ENCODE measurements at regions not wholly inside any gene's neighbourhood (a gene's known extent, or its start where the extent isn't known, plus 50 kb on each side); places are given as distances from the start of the nearest gene placed in this dataset.

DNA sequence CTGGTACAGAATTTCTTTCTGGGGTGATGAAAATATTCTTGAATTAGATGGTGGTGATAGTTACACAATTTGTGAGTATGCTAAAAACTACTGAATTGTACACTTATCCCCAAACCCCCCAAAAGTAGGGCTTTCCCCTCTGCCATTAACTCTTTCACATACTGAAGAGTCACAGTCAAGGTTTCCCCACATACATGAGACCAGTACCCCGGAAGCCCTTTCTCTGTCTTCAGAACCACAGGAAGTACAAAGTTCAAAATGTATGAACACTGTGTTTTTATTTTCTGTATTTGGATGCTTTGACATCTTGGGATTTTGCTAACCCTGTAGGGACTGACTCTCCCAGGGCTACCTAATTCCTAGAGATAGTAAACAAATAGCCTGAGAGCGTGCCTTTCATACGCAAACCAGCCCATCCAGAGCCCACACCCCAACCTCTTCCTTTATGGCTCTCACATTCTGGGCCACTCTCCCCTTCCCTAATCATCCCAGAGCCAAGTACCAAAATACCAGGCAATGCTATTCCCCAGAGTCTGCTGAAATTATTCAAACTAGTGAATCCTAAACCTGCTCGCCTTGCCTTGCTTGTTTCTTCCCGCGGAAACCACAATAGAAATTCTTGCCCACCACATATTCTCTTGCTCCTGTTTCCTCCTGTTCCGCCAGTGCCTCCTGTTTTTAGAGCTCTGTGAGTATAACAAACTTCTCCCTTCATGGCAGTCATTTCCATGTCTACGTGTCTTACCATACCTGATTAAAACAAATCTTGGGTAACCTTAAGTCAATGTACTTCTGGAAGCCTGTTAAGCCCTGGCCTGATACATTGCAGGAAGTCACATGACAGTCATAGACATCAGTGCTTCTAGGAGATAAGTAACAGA, 524.8 kb downstream of the FUT8 start:
- DNase-seq (ENCODE audit: low spot score) = peak; percentile 56
- H3K27ac ChIP-seq (ENCODE audit: low read depth) = peak overlapping the region; percentile 21; the same call in 1 of the 2 replicates
- H3K9me2 ChIP-seq (ENCODE audit: insufficient read depth) = peaks cover 4% of the 10 kb centered on the region; the same call in 1 of the 2 replicates
- H3K27ac Mint-ChIP-seq = no peak overlapping the region; the same call in 1 of the 2 replicates
- H3K27me3 Mint-ChIP-seq (ENCODE audit: insufficient read depth, low read depth, poor library complexity) = no peaks in the 10 kb centered on the region
- H3K36me3 ChIP-seq (ENCODE audit: insufficient read depth) = no peaks in the 10 kb centered on the region
- no peaks in the 10 kb centered on the region for H3K9me3 Mint-ChIP-seq
- no peak overlapping the region for H3K4me3 ChIP-seq
- H3K27me3 ChIP-seq (ENCODE audit: insufficient read depth) = no peaks in the 10 kb centered on the region
- H4K20me1 ChIP-seq (replicated peaks; ENCODE audit: insufficient read depth) = no peaks in the 10 kb centered on the region
- peaks cover 18% of the 10 kb centered on the region for H3K4me1 ChIP-seq (ENCODE audit: insufficient read depth)
- H3K4me3 Mint-ChIP-seq = no peak overlapping the region
- H3K36me3 Mint-ChIP-seq (ENCODE audit: low read depth) = no peaks in the 10 kb centered on the region; the same call in 2 of the 3 replicates
- peak overlapping the region; percentile 33; the same call in 1 of the 2 replicates for H3K4me2 ChIP-seq
- peaks cover 37% of the 10 kb centered on the region for H3K4me1 Mint-ChIP-seq
- H3F3A ChIP-seq (replicated peaks; ENCODE audit: low read depth) = no peaks in the 10 kb centered on the region
- no peak for TF ChIP-seq EZH2phosphoT487 (IDR thresholded peaks at IDR 0.05; ENCODE audit: unreplicated experiment)
- TF ChIP-seq STAT1 (IDR thresholded peaks at IDR 0.05; ENCODE audit: unreplicated experiment) = no peak
- no peak for TF ChIP-seq ZNF114 (CRISPR knock-in tag; IDR thresholded peaks at IDR 0.05)
- TF ChIP-seq EZH2 (IDR thresholded peaks at IDR 0.05; ENCODE audit: low read depth, unreplicated experiment) = no peak
- ATAC-seq = peak; percentile 85
- peak overlapping the region; percentile 33; the same call in 1 of the 2 replicates for H2AFZ ChIP-seq
- H3K79me2 ChIP-seq (replicated peaks; ENCODE audit: insufficient read depth) = no peaks in the 10 kb centered on the region

DNA sequence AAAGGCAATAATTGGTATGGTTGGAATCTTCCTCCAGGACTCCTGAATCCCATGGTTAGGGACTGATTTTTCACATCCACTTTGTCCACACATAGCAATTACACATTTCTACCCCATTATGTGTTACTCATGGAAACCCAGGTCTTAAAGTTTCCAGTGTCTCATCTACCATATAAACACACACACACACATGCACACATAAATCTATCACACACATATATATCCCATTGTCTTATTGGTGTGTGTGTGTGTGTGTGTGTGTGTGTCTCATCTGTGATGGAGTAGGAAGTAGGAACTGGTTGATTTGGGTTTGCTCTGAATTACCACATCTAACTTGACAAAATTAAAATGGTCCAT, 525.4 kb downstream of the FUT8 start:
- H3K27ac ChIP-seq (ENCODE audit: low read depth) = peak overlapping the region; percentile 21; the same call in 1 of the 2 replicates
- Mint-ChIP-seq H3K4me1 (peaks cover 37% of the 10 kb centered on the region), H3K27ac (no peak overlapping the region), H3K36me3 (ENCODE audit: low read depth) (no peaks in the 10 kb centered on the region; the same call in 2 of the 3 replicates), H3K4me3 (no peak overlapping the region), H3K27me3 (ENCODE audit: insufficient read depth, low read depth, poor library complexity) (no peaks in the 10 kb centered on the region), H3K9me3 (no peaks in the 10 kb centered on the region)
- H3K4me3 ChIP-seq = no peak overlapping the region
- no peaks in the 10 kb centered on the region for H3F3A ChIP-seq (replicated peaks; ENCODE audit: low read depth)
- no peak overlapping the region for H2AFZ ChIP-seq
- ATAC-seq (no peak), DNase-seq (ENCODE audit: low spot score) (no peak)
- no peaks in the 10 kb centered on the region for H3K79me2 ChIP-seq (replicated peaks; ENCODE audit: insufficient read depth)
- H4K20me1 ChIP-seq (replicated peaks; ENCODE audit: insufficient read depth) = no peaks in the 10 kb centered on the region
- H3K9me2 ChIP-seq (ENCODE audit: insufficient read depth) = peaks cover 4% of the 10 kb centered on the region; the same call in 1 of the 2 replicates
- no peak for TF ChIP-seq NANOG (IDR thresholded peaks at IDR 0.05; ENCODE audit: borderline replicate concordance)
- no peak for TF ChIP-seq STAT1 (IDR thresholded peaks at IDR 0.05; ENCODE audit: unreplicated experiment)
- TF ChIP-seq, protein P1, sequence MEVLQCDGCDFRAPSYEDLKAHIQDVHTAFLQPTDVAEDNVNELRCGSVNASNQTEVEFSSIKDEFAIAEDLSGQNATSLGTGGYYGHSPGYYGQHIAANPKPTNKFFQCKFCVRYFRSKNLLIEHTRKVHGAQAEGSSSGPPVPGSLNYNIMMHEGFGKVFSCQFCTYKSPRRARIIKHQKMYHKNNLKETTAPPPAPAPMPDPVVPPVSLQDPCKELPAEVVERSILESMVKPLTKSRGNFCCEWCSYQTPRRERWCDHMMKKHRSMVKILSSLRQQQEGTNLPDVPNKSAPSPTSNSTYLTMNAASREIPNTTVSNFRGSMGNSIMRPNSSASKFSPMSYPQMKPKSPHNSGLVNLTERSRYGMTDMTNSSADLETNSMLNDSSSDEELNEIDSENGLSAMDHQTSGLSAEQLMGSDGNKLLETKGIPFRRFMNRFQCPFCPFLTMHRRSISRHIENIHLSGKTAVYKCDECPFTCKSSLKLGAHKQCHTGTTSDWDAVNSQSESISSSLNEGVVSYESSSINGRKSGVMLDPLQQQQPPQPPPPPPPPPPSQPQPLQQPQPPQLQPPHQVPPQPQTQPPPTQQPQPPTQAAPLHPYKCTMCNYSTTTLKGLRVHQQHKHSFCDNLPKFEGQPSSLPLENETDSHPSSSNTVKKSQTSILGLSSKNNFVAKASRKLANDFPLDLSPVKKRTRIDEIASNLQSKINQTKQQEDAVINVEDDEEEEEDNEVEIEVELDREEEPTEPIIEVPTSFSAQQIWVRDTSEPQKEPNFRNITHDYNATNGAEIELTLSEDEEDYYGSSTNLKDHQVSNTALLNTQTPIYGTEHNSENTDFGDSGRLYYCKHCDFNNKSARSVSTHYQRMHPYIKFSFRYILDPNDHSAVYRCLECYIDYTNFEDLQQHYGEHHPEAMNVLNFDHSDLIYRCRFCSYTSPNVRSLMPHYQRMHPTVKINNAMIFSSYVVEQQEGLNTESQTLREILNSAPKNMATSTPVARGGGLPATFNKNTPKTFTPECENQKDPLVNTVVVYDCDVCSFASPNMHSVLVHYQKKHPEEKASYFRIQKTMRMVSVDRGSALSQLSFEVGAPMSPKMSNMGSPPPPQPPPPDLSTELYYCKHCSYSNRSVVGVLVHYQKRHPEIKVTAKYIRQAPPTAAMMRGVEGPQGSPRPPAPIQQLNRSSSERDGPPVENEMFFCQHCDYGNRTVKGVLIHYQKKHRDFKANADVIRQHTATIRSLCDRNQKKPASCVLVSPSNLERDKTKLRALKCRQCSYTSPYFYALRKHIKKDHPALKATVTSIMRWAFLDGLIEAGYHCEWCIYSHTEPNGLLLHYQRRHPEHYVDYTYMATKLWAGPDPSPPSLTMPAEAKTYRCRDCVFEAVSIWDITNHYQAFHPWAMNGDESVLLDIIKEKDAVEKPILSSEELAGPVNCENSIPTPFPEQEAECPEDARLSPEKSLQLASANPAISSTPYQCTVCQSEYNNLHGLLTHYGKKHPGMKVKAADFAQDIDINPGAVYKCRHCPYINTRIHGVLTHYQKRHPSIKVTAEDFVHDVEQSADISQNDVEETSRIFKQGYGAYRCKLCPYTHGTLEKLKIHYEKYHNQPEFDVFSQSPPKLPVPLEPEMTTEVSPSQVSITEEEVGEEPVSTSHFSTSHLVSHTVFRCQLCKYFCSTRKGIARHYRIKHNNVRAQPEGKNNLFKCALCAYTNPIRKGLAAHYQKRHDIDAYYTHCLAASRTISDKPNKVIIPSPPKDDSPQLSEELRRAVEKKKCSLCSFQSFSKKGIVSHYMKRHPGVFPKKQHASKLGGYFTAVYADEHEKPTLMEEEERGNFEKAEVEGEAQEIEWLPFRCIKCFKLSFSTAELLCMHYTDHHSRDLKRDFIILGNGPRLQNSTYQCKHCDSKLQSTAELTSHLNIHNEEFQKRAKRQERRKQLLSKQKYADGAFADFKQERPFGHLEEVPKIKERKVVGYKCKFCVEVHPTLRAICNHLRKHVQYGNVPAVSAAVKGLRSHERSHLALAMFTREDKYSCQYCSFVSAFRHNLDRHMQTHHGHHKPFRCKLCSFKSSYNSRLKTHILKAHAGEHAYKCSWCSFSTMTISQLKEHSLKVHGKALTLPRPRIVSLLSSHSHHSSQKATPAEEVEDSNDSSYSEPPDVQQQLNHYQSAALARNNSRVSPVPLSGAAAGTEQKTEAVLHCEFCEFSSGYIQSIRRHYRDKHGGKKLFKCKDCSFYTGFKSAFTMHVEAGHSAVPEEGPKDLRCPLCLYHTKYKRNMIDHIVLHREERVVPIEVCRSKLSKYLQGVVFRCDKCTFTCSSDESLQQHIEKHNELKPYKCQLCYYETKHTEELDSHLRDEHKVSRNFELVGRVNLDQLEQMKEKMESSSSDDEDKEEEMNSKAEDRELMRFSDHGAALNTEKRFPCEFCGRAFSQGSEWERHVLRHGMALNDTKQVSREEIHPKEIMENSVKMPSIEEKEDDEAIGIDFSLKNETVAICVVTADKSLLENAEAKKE (CRISPR knock-in tag; IDR thresholded peaks at IDR 0.05) = no peak
- TF ChIP-seq ZNF331 (CRISPR knock-in tag; IDR thresholded peaks at IDR 0.05; ENCODE audit: low read depth) = no peak
- TF ChIP-seq, protein P2, sequence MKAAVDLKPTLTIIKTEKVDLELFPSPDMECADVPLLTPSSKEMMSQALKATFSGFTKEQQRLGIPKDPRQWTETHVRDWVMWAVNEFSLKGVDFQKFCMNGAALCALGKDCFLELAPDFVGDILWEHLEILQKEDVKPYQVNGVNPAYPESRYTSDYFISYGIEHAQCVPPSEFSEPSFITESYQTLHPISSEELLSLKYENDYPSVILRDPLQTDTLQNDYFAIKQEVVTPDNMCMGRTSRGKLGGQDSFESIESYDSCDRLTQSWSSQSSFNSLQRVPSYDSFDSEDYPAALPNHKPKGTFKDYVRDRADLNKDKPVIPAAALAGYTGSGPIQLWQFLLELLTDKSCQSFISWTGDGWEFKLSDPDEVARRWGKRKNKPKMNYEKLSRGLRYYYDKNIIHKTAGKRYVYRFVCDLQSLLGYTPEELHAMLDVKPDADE (IDR thresholded peaks at IDR 0.05) = no peak
- no peak for TF ChIP-seq EZH2phosphoT487 (IDR thresholded peaks at IDR 0.05; ENCODE audit: unreplicated experiment)
- TF ChIP-seq CREB1 (CRISPR knock-in tag; IDR thresholded peaks at IDR 0.05; ENCODE audit: low read depth) = no peak
- no peak for TF ChIP-seq JUNB (IDR thresholded peaks at IDR 0.05; ENCODE audit: unreplicated experiment)
- H3K4me2 ChIP-seq = no peak overlapping the region
- no peaks in the 10 kb centered on the region for H3K27me3 ChIP-seq (ENCODE audit: insufficient read depth)
- no peaks in the 10 kb centered on the region for H3K36me3 ChIP-seq (ENCODE audit: insufficient read depth)
- peaks cover 18% of the 10 kb centered on the region for H3K4me1 ChIP-seq (ENCODE audit: insufficient read depth)
